ENCODE measurements at regions not wholly inside any gene's neighbourhood (a gene's known extent, or its start where the extent isn't known, plus 50 kb on each side); places are given as distances from the start of the nearest gene placed in this dataset.

DNA sequence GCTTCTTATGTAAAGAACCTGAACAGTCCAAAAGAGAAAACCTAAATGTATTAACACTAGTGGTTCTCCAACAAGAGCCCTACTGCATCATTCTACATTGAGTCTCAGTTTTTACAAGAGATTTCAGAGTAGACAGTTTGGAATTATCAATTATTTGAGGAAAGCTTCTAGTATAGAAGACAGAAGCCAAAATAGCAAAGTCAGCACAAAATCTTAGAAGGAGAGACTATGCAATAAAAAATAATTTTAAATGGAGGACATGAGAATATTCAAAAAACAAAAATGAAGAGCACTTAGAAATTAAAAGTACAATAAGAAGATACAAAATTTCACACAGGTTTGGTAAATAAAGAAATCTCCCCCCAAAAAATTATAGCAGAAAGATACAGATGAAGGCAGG, 406.3 kb upstream of the USP15 start:
- TF ChIP-seq, protein P1, sequence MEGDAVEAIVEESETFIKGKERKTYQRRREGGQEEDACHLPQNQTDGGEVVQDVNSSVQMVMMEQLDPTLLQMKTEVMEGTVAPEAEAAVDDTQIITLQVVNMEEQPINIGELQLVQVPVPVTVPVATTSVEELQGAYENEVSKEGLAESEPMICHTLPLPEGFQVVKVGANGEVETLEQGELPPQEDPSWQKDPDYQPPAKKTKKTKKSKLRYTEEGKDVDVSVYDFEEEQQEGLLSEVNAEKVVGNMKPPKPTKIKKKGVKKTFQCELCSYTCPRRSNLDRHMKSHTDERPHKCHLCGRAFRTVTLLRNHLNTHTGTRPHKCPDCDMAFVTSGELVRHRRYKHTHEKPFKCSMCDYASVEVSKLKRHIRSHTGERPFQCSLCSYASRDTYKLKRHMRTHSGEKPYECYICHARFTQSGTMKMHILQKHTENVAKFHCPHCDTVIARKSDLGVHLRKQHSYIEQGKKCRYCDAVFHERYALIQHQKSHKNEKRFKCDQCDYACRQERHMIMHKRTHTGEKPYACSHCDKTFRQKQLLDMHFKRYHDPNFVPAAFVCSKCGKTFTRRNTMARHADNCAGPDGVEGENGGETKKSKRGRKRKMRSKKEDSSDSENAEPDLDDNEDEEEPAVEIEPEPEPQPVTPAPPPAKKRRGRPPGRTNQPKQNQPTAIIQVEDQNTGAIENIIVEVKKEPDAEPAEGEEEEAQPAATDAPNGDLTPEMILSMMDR (IDR thresholded peaks at IDR 0.05; ENCODE audit: insufficient read depth, low read depth, low read length): no peak
- Histone ChIP-seq H3K27me3 (ENCODE audit: control insufficient read depth, insufficient read depth, low read length) (no peaks in the 10 kb centered on the region), H3K36me3 (ENCODE audit: control insufficient read depth, insufficient read depth, low read length) (no peaks in the 10 kb centered on the region), H3K4me3 (ENCODE audit: low read depth, low read length) (no peak overlapping the region)
- no peak for DNase-seq (ENCODE audit: low read depth)
- POLR2A ChIA-PET: no interaction called here
- CTCF ChIA-PET: interaction anchor here (0.7 kb wide), 1 partner anchor 10 kb away, joined by 3 read pairs; no protein-coding TSS in a partner anchor

DNA sequence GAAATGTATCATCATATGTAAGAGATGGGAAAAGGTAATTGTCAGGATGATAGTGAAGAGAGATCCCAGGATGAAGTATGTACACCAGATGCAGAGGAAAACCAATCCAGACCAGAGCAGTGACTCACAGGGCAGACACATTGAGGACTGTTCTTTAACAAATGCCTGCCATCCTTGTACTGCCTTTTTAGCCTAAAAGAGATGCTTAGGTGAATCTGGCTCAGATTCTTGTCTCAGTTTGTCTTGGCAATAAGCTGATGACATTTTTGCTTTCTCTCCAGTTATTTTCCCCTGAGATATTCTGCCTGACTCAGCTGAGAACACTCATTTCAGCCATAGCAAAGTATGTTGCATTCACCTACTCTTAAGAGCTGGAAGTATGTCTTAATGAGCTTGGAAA, 405.3 kb upstream of the USP15 start:
- no peak for DNase-seq (ENCODE audit: low read depth)
- CTCF ChIA-PET: interaction anchor here (0.7 to 1.3 kb wide), 2 partner anchors 11 to 16 kb away, joined by 3 to 4 read pairs; no protein-coding TSS in a partner anchor
- Histone ChIP-seq H3K27me3 (ENCODE audit: control insufficient read depth, insufficient read depth, low read length) (no peaks in the 10 kb centered on the region), H3K4me3 (ENCODE audit: low read depth, low read length) (no peak overlapping the region), H3K36me3 (ENCODE audit: control insufficient read depth, insufficient read depth, low read length) (no peaks in the 10 kb centered on the region)
- POLR2A ChIA-PET: no interaction called here
- TF ChIP-seq, protein P1 (IDR thresholded peaks at IDR 0.05; ENCODE audit: insufficient read depth, low read depth, low read length): no peak

DNA sequence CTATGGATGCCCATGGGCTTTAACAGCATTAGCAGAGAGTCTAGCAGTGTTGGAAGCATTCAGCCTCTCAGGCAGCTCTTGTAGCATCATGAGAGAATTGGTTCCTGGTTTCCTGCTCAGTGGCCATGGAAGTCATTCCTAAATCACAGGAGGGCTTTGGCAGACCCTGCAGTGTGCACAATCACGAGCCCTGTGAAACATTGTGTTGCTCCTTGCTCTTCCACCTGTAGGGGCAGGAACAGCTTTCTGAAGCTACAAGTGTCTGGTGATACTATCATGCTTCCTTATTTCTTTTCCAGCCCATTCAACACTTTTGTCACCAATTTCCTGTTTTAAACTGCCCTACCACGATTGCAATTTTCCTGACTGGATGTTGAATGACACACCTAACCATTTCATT, 402.2 kb upstream of the USP15 start:
- no peak for DNase-seq (ENCODE audit: low read depth)
- Histone ChIP-seq H3K4me3 (ENCODE audit: low read depth, low read length) (no peak overlapping the region), H3K27me3 (ENCODE audit: control insufficient read depth, insufficient read depth, low read length) (no peaks in the 10 kb centered on the region), H3K36me3 (ENCODE audit: control insufficient read depth, insufficient read depth, low read length) (no peaks in the 10 kb centered on the region)
- ChIA-PET POLR2A (no interaction called here), CTCF (no interaction called here)
- TF ChIP-seq, protein P1 (IDR thresholded peaks at IDR 0.05; ENCODE audit: insufficient read depth, low read depth, low read length): no peak

DNA sequence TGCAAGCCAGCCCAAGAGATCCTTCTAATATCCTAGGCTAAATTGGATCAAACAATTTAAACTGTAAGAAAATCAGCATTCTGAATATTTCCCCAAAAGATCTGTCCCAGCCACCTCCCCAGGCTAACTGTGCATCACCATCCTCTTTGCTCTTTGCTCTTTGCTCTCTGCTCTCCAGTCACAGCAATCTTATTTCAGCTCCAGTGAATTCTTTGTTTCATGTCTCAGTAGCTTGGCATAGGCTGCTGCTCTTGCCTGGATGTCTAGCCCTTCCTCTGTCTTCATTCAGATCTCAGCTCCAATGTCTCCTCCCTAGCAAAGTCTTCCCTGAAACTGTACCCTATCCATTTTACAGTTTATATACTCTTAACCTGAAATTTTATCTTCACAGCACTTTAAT, 399.8 kb upstream of the USP15 start:
- Histone ChIP-seq H3K27me3 (ENCODE audit: control insufficient read depth, insufficient read depth, low read length) (no peaks in the 10 kb centered on the region), H3K36me3 (ENCODE audit: control insufficient read depth, insufficient read depth, low read length) (no peaks in the 10 kb centered on the region), H3K4me3 (ENCODE audit: low read depth, low read length) (no peak overlapping the region)
- DNase-seq (ENCODE audit: low read depth): no peak
- POLR2A ChIA-PET: no interaction called here
- TF ChIP-seq, protein P1 (IDR thresholded peaks at IDR 0.05; ENCODE audit: insufficient read depth, low read depth, low read length): no peak
- CTCF ChIA-PET: no interaction called here

DNA sequence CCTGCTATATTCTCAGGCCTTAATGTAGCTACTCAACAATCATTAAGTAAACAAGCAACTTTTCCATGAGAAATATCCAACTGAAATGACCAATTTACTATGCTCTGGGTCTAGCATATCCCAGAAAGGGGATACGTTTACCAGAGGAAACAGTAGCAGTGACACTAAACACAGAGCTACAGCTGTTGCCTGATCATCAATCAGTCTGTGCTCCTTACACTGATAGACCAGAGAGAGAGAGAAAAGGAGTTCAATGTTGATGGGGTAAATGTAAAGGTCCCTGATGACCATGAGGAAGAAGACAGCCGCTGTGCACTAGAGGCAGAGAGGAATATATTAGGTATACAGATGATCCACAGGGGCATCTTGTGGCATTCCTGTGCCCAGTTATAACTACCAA, 397.2 kb upstream of the USP15 start:
- Histone ChIP-seq H3K4me3 (ENCODE audit: low read depth, low read length) (no peak overlapping the region), H3K36me3 (ENCODE audit: control insufficient read depth, insufficient read depth, low read length) (no peaks in the 10 kb centered on the region), H3K27me3 (ENCODE audit: control insufficient read depth, insufficient read depth, low read length) (no peaks in the 10 kb centered on the region)
- ChIA-PET CTCF (no interaction called here), POLR2A (no interaction called here)
- TF ChIP-seq, protein P1 (IDR thresholded peaks at IDR 0.05; ENCODE audit: insufficient read depth, low read depth, low read length): no peak
- no peak for DNase-seq (ENCODE audit: low read depth)

Measured in BJ (cell line).